IMR-90 (cell line): ENCODE measurements at regions not wholly inside any gene's neighbourhood (a gene's known extent, or its start where the extent isn't known, plus 50 kb on each side); places are given as distances from the start of the nearest gene placed in this dataset.

Experiments used
- BHLHE40 ChIP-seq: fragments of 150-350 bp; IDR thresholded peaks from 2 replicates; pipeline ENCODE4 v1.6.1; 2016; ENCODE audit warnings: mild to moderate bottlenecking, low read depth, low read length
- CHD1 ChIP-seq: IDR thresholded peaks from 2 replicates; pipeline ENCODE4 v1.6.1; 2012; ENCODE audit warnings: low read depth, low read length, improper control_type of control experiment
- FOS ChIP-seq: fragments of 150-350 bp; IDR thresholded peaks from 2 replicates; pipeline ENCODE4 v1.6.1; 2016; ENCODE audit warnings: low read depth, low read length
- MXI1 ChIP-seq: IDR thresholded peaks from 2 replicates; pipeline ENCODE4 v1.6.1; 2012; ENCODE audit warnings: low read depth, mild to moderate bottlenecking, low read length, moderate library complexity, borderline replicate concordance
- NFE2L2 ChIP-seq: fragments of 150-350 bp; IDR thresholded peaks from 2 replicates; pipeline ENCODE4 v1.6.1; 2016; ENCODE audit warnings: low read depth, mild to moderate bottlenecking, low read length
- POLR2A ChIP-seq: IDR thresholded peaks from 2 replicates; pipeline ENCODE4 v1.6.1; 2012; ENCODE audit warnings: mild to moderate bottlenecking, low read depth, low read length
- RAD21 ChIP-seq: IDR thresholded peaks from 2 replicates; pipeline ENCODE4 v1.6.1; 2012; ENCODE audit warnings: low read length, improper control_type of control experiment
- RCOR1 ChIP-seq: IDR thresholded peaks from 2 replicates; pipeline ENCODE4 v1.6.1; 2012; ENCODE audit warnings: mild to moderate bottlenecking, low read length, improper control_type of control experiment; ENCODE audit not compliant: insufficient replicate concordance
- SMC3 ChIP-seq: fragments of 150-350 bp; IDR thresholded peaks from 2 replicates; pipeline ENCODE4 v1.6.1; 2016; ENCODE audit warnings: low read depth, mild to moderate bottlenecking, antibody characterized with exemption, low read length, moderate library complexity
- TF ChIP-seq, protein P1 (sequence below): conservative IDR thresholded peaks from 2 replicates; pipeline ENCODE4 v1.5.1; 2012; ENCODE audit warnings: mild to moderate bottlenecking, low read depth, low read length, improper control_type of control experiment
- TF ChIP-seq, protein P2 (sequence below): fragments of 150-350 bp; IDR thresholded peaks from 2 replicates; pipeline ENCODE4 v1.6.1; 2016; ENCODE audit warnings: low read depth, mild to moderate bottlenecking, low read length, moderate library complexity, borderline replicate concordance

DNA sequence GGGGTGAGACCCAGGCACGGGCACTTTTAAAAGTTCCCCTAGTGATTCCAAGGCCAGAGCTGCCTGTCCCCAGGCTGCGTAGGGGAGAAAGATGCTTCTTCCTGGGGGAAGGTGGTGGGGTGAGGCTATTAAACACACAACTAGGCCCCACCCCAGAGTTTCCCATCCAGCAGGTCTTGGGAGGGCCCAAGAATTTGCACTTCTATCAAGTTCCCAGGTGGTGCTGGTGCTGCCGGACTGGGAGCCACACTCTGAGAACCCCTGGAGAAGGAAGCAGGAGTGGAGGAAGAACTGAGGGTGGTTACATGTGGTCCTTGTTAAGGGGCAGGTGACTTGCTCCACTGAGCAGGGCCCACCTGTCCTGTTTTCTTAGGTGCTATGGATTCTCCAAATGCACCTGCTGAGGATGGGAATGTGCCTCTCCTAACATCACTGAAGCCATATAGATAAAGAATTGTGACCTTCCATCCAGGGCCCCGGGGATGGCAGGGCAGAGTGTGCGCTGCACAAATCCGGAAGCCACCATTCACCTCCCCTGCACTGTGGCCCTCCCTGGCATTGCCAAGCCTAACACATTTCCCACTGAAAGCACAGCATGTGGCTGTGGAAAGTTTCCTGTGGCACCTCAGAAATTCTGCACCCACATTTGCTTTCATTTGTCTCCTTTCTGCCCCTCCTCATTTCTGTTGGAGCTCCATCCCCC, 111.5 kb upstream of the MEF2A start:
- no peak for TF ChIP-seq RCOR1
- TF ChIP-seq, protein P1, sequence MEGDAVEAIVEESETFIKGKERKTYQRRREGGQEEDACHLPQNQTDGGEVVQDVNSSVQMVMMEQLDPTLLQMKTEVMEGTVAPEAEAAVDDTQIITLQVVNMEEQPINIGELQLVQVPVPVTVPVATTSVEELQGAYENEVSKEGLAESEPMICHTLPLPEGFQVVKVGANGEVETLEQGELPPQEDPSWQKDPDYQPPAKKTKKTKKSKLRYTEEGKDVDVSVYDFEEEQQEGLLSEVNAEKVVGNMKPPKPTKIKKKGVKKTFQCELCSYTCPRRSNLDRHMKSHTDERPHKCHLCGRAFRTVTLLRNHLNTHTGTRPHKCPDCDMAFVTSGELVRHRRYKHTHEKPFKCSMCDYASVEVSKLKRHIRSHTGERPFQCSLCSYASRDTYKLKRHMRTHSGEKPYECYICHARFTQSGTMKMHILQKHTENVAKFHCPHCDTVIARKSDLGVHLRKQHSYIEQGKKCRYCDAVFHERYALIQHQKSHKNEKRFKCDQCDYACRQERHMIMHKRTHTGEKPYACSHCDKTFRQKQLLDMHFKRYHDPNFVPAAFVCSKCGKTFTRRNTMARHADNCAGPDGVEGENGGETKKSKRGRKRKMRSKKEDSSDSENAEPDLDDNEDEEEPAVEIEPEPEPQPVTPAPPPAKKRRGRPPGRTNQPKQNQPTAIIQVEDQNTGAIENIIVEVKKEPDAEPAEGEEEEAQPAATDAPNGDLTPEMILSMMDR: no peak
- no peak for TF ChIP-seq POLR2A
- TF ChIP-seq NFE2L2: no peak
- no peak for TF ChIP-seq FOS
- TF ChIP-seq, protein P2, sequence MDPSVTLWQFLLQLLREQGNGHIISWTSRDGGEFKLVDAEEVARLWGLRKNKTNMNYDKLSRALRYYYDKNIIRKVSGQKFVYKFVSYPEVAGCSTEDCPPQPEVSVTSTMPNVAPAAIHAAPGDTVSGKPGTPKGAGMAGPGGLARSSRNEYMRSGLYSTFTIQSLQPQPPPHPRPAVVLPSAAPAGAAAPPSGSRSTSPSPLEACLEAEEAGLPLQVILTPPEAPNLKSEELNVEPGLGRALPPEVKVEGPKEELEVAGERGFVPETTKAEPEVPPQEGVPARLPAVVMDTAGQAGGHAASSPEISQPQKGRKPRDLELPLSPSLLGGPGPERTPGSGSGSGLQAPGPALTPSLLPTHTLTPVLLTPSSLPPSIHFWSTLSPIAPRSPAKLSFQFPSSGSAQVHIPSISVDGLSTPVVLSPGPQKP: no peak
- no peak for TF ChIP-seq SMC3
- TF ChIP-seq RAD21: no peak
- no peak for TF ChIP-seq MXI1
- TF ChIP-seq BHLHE40: no peak
- TF ChIP-seq CHD1: no peak
